IMR-90 (cell line): ENCODE measurements at regions not wholly inside any gene's neighbourhood (a gene's known extent, or its start where the extent isn't known, plus 50 kb on each side); places are given as distances from the start of the nearest gene placed in this dataset.

Experiments
- ATAC-seq: fragments of 200-7000 bp; cut with Tn5 transposase; 2 replicates; pipeline ENCODE4 v1.9.1; 2020; ENCODE audit warnings: low read depth, mild to moderate bottlenecking, moderate library complexity
- BruUV-seq: library from RNA; stranded (reverse); fragments of 400-500 nt; replicated peaks from 2 replicates; lab custom pipeline; 2021; lab: Mats Ljungman, UMichigan
- CTCF ChIA-PET: fragments of 300-600 bp; formaldehyde crosslinking; extraction: SDS; loops from one replicate; lab custom pipeline; 2021; ENCODE audit warnings: antibody characterized with exemption; lab: Yijun Ruan, JAX
- POLR2A ChIA-PET: fragments of 300-600 bp; sonication (Branson Sonifier 250); formaldehyde crosslinking; loops from one replicate; lab custom pipeline; 2022; ENCODE audit warnings: antibody characterized with exemption; ENCODE audit not compliant: unreplicated experiment; lab: Charles Lee
- DNase-seq: peaks from one replicate; pipeline ENCODE4 v3.0.0; 2013
- H2AFZ ChIP-seq: replicated peaks from 2 replicates; pipeline ENCODE3; 2013; ENCODE audit warnings: low read length, mild to moderate bottlenecking; ENCODE audit not compliant: poor library complexity
- H2AK5ac ChIP-seq: 2 replicates; pipeline ENCODE4 v1.6.1; 2013; ENCODE audit warnings: low read depth, low read length, inconsistent platforms
- H2AK9ac ChIP-seq: replicated peaks from 2 replicates; pipeline ENCODE3; 2013; ENCODE audit warnings: mild to moderate bottlenecking, low read depth, low read length, moderate library complexity; ENCODE audit not compliant: poor library complexity
- H2BK120ac ChIP-seq: 2 replicates; pipeline ENCODE4 v1.6.1; 2013; ENCODE audit warnings: low read depth, low read length, inconsistent platforms
- H2BK15ac ChIP-seq: 3 replicates; pipeline ENCODE4 v1.6.1; 2013; ENCODE audit warnings: low read depth, low read length, inconsistent platforms
- H2BK20ac ChIP-seq: 2 replicates; pipeline ENCODE4 v1.6.1; 2013; ENCODE audit warnings: low read depth, mild to moderate bottlenecking, inconsistent platforms, low read length, moderate library complexity
- H2BK5ac ChIP-seq: 2 replicates; pipeline ENCODE4 v1.6.1; 2013; ENCODE audit warnings: mild to moderate bottlenecking, low read depth, low read length, inconsistent platforms; ENCODE audit not compliant: poor library complexity, severe bottlenecking
- H3K14ac ChIP-seq: replicated peaks from 2 replicates; pipeline ENCODE4 v1.6.1; 2013; ENCODE audit warnings: low read depth, low read length, inconsistent platforms
- H3K18ac ChIP-seq: 2 replicates; pipeline ENCODE4 v1.6.1; 2013; ENCODE audit warnings: low read depth, low read length, control low read depth
- H3K23ac ChIP-seq: 2 replicates; pipeline ENCODE4 v1.6.1; 2013; ENCODE audit warnings: low read depth, low read length, inconsistent platforms
- H3K27ac ChIP-seq: 2 replicates; pipeline ENCODE4 v1.5.1; 2013; ENCODE audit warnings: mild to moderate bottlenecking, control low read depth, low read length; ENCODE audit not compliant: insufficient read depth
- H3K27me3 ChIP-seq: 2 replicates; pipeline ENCODE4 v1.6.1; 2013; ENCODE audit warnings: low read length; ENCODE audit not compliant: control insufficient read depth, insufficient read depth
- H3K36me3 ChIP-seq: 2 replicates; pipeline ENCODE4 v1.6.1; 2013; ENCODE audit warnings: low read length, mixed read lengths; ENCODE audit not compliant: control insufficient read depth, insufficient read depth
- H3K4ac ChIP-seq: 2 replicates; pipeline ENCODE4 v1.6.1; 2013; ENCODE audit warnings: low read depth, low read length, inconsistent platforms
- H3K4me1 ChIP-seq: 2 replicates; pipeline ENCODE4 v1.6.1; 2013; ENCODE audit warnings: low read length, mixed read lengths; ENCODE audit not compliant: control insufficient read depth, insufficient read depth
- H3K4me2 ChIP-seq: 2 replicates; pipeline ENCODE4 v1.6.1; 2013; ENCODE audit warnings: low read depth, mild to moderate bottlenecking, control low read depth, low read length, moderate library complexity
- H3K4me3 ChIP-seq: 2 replicates; pipeline ENCODE4 v1.5.1; 2013; ENCODE audit warnings: low read depth, mild to moderate bottlenecking, control low read depth, low read length, moderate library complexity; ENCODE audit not compliant: insufficient read depth
- H3K56ac ChIP-seq: 2 replicates; pipeline ENCODE4 v1.6.1; 2013; ENCODE audit warnings: low read length, inconsistent platforms; ENCODE audit not compliant: insufficient read depth; ENCODE audit errors: extremely low read depth
- H3K79me1 ChIP-seq, 2 experiments: 2 replicates each; pipeline ENCODE4 v1.6.1; 2013; ENCODE audit warnings: low read length in 2 of 2, inconsistent platforms in 1 of 2, low read depth in 1 of 2
- H3K9ac ChIP-seq: 2 replicates; pipeline ENCODE4 v1.6.1; 2013; ENCODE audit warnings: low read depth, low read length, control low read depth
- H3K9me1 ChIP-seq: 2 replicates; pipeline ENCODE4 v1.6.1; 2013; ENCODE audit warnings: low read length, inconsistent platforms; ENCODE audit not compliant: insufficient read depth
- H3K9me3 ChIP-seq: 2 replicates; pipeline ENCODE4 v1.6.1; 2013; ENCODE audit warnings: low read length; ENCODE audit not compliant: control insufficient read depth, insufficient read depth
- H4K20me1 ChIP-seq: 2 replicates; pipeline ENCODE4 v1.6.1; 2013; ENCODE audit warnings: low read length, inconsistent platforms; ENCODE audit not compliant: insufficient read depth
- H4K5ac ChIP-seq: 2 replicates; pipeline ENCODE4 v1.6.1; 2013; ENCODE audit warnings: mild to moderate bottlenecking, low read depth, low read length, control low read depth
- H4K8ac ChIP-seq, 2 experiments: 2 replicates each; pipeline ENCODE4 v1.6.1; 2013; ENCODE audit warnings: low read depth in 2 of 2, low read length in 2 of 2, control low read depth in 1 of 2, inconsistent platforms in 1 of 2
- H4K91ac ChIP-seq: 2 replicates; pipeline ENCODE4 v1.6.1; 2013; ENCODE audit warnings: low read depth, low read length, inconsistent platforms; ENCODE audit not compliant: insufficient read depth
- MAZ ChIP-seq: IDR thresholded peaks from 2 replicates; pipeline ENCODE4 v1.6.1; 2012; ENCODE audit warnings: low read depth, mild to moderate bottlenecking, low read length, improper control_type of control experiment, moderate library complexity, borderline replicate concordance
- RFX5 ChIP-seq: IDR thresholded peaks from 2 replicates; pipeline ENCODE4 v1.8.0; 2012; ENCODE audit warnings: low read depth, mild to moderate bottlenecking, low read length, moderate library complexity
- USF2 ChIP-seq: fragments of 150-350 bp; IDR thresholded peaks from 2 replicates; pipeline ENCODE4 v1.6.1; 2017; ENCODE audit warnings: mild to moderate bottlenecking, antibody characterized with exemption, low read length, low read depth
- WGBS, 2 experiments: methylation state at CpG; one replicate each; pipeline versions ENCODE4 v1.1.5 to v1.1.7; 2013; ENCODE audit warnings: missing lambda C conversion rate in 2 of 2; ENCODE audit not compliant: insufficient read length in 1 of 2; ENCODE audit errors: extremely low coverage in 2 of 2; 5-methylcytosine and 5-hydroxymethylcytosine counted together
- dilution Hi-C: fragments of 300-500 bp; cut with HindIII; formaldehyde crosslinking; loops from one replicate; pipeline ENCODE4 v1.14.3; 2018; ENCODE audit warnings: low sequenced_read_pairs; ENCODE audit not compliant: unreplicated experiment
- in situ Hi-C: fragments of 300-500 bp; cut with MboI; formaldehyde crosslinking; loops from 3 replicates; pipeline ENCODE4 v1.14.3; 2019; ENCODE audit warnings: low sequenced_read_pairs, inconsistent platforms, mixed read lengths
- intact Hi-C: fragments of 100-400 bp; cut with micrococcal nuclease; formaldehyde crosslinking; loops from 2 replicates; pipeline ENCODE4 v1.10.0; 2022

GRCh38 chr3:159280386-159281191 is 478.7 kb downstream of the MFSD1 start:
- H2AFZ ChIP-seq = no peak overlapping the region
- ChIA-PET POLR2A (no interaction called here), CTCF (no interaction called here)
- H3K4me1 ChIP-seq = no peaks in the 10 kb centered on the region
- H3K14ac ChIP-seq = no peak overlapping the region
- H4K20me1 ChIP-seq = no peaks in the 10 kb centered on the region
- H3K36me3 ChIP-seq = no peaks in the 10 kb centered on the region
- H3K4me3 ChIP-seq = no peak overlapping the region
- H2BK5ac ChIP-seq = no peak overlapping the region
- no TSS peak for BruUV-seq
- no peak overlapping the region for H4K91ac ChIP-seq
- H2BK120ac ChIP-seq = no peak overlapping the region
- dilution Hi-C loops (no loop called here), in situ Hi-C loops (no loop called here), intact Hi-C loops (no loop called here)
- H2AK5ac ChIP-seq = no peak overlapping the region
- no peaks in the 10 kb centered on the region for H3K27me3 ChIP-seq
- WGBS, 2 experiments = no CpG with 5 or more reads among the region's 10 CpGs
- no peak overlapping the region for H2BK20ac ChIP-seq
- TF ChIP-seq USF2 (no peak), RFX5 (no peak), MAZ (no peak)
- ATAC-seq (no peak), DNase-seq (no peak)
- no peak overlapping the region for H3K4ac ChIP-seq
- H2AK9ac ChIP-seq = no peak overlapping the region
- H4K5ac ChIP-seq = no peak overlapping the region
- no peak overlapping the region for H3K27ac ChIP-seq
- no peak overlapping the region for H3K9ac ChIP-seq
- H4K8ac ChIP-seq = no peak overlapping the region
- H3K18ac ChIP-seq = no peak overlapping the region
- no peaks in the 10 kb centered on the region for H3K79me1 ChIP-seq
- no peak overlapping the region for H3K23ac ChIP-seq
- no peaks in the 10 kb centered on the region for H3K9me1 ChIP-seq
- no peak overlapping the region for H3K4me2 ChIP-seq
- H3K9me3 ChIP-seq = no peaks in the 10 kb centered on the region
- H3K56ac ChIP-seq = no peak overlapping the region
- H2BK15ac ChIP-seq = no peak overlapping the region
